Neural cell (in vitro differentiated cells): ENCODE measurements at regions not wholly inside any gene's neighbourhood (a gene's known extent, or its start where the extent isn't known, plus 50 kb on each side); places are given as distances from the start of the nearest gene placed in this dataset.

ENCODE experiments used
- EZH2 ChIP-seq: fragments of 200-600, 300-800 bp; shearing (Covaris generic), sonication (generic); IDR thresholded peaks from 2 replicates; pipeline ENCODE4 v1.6.1; 2014; ENCODE audit warnings: antibody characterized with exemption, low read length, borderline replicate concordance, mild to moderate bottlenecking; ENCODE audit not compliant: insufficient read depth, poor library complexity, severe bottlenecking
- REST ChIP-seq: IDR thresholded peaks from 2 replicates; pipeline ENCODE4 v1.6.1; 2012; ENCODE audit warnings: borderline replicate concordance

GRCh38 chr7:41882745-41883420 lies 180.0 kb upstream of the INHBA start:
- TF ChIP-seq EZH2 = no peak
- TF ChIP-seq REST = no peak
